ENCODE measurements at regions not wholly inside any gene's neighbourhood (a gene's known extent, or its start where the extent isn't known, plus 50 kb on each side); places are given as distances from the start of the nearest gene placed in this dataset.
A peak's percentile ranks its signal among the peaks of the same experiment; 100 is the strongest.

- TF ChIP-seq MAZ (IDR thresholded peaks at IDR 0.05; ENCODE audit: borderline replicate concordance, low read depth, low read length) (no peak), HEYL (CRISPR knock-in tag; IDR thresholded peaks at IDR 0.05) (no peak), CHD4 (IDR thresholded peaks at IDR 0.05; ENCODE audit: borderline replicate concordance) (no peak), ZFP36 (IDR thresholded peaks at IDR 0.05; ENCODE audit: borderline replicate concordance, partially characterized antibody) (no peak), EP300 (IDR thresholded peaks at IDR 0.05) (no peak), USF2 (IDR thresholded peaks at IDR 0.05) (no peak), PBX3 (IDR thresholded peaks at IDR 0.05) (no peak), ATOH8 (CRISPR knock-in tag; IDR thresholded peaks at IDR 0.05; ENCODE audit: low read depth) (no peak), HOXA7 (CRISPR knock-in tag; IDR thresholded peaks at IDR 0.05) (no peak), HDAC2 (IDR thresholded peaks at IDR 0.05) (no peak), CBX8 (IDR thresholded peaks at IDR 0.05) (no peak), BHLHE40 (IDR thresholded peaks at IDR 0.05; ENCODE audit: low read depth, low read length) (no peak), CEBPB (IDR thresholded peaks at IDR 0.05) (no peak), KDM5A (IDR thresholded peaks at IDR 0.05) (no peak), RARB (CRISPR knock-in tag; IDR thresholded peaks at IDR 0.05) (no peak), HOXB5 (CRISPR knock-in tag; IDR thresholded peaks at IDR 0.05) (no peak), POLR2AphosphoS2 (conservative IDR thresholded peaks at IDR 0.05; ENCODE audit: low read length) (no peak), MAFK (IDR thresholded peaks at IDR 0.05; ENCODE audit: partially characterized antibody) (no peak), KDM1A (IDR thresholded peaks at IDR 0.05; ENCODE audit: low read depth) (no peak)
- ChIA-PET CTCF (interaction anchor here (0.9 to 1.5 kb wide), 2 partner anchors 9 to 10 kb away, joined by 4 to 5 read pairs; no protein-coding TSS in a partner anchor), POLR2A (no interaction called here)
- H3K27ac ChIP-seq = no peak overlapping the region
- FAIRE-seq (no peak), DNase-seq (ENCODE audit: low read depth in 1 of 2, low spot score in 1 of 2) (no peak), ATAC-seq (no peak)
- H3K4me2 ChIP-seq = no peak overlapping the region
- 16% methylated on average over 2 of the region's 2 CpGs for WGBS (ENCODE audit: missing lambda C conversion rate)
- no peaks in the 10 kb centered on the region for H3K4me1 ChIP-seq
- H3K4me3 ChIP-seq = no peak overlapping the region
- no peaks in the 10 kb centered on the region for H3K9me3 ChIP-seq
Measured at GRCh38 chr12:77308056-77308455, 242.7 kb upstream of the E2F7 start.

GRCh38 chr12:77300811-77301210 lies 235.4 kb upstream of the E2F7 start:
- no peak for FAIRE-seq
- 3% methylated on average over 1 of the region's 1 CpG for WGBS (ENCODE audit: missing lambda C conversion rate)

GRCh38 chr12:77299910-77300669 lies 234.7 kb upstream of the E2F7 start:
- DNase-seq (ENCODE audit: low read depth in 1 of 2, low spot score in 1 of 2) (peak in 1 of 2 experiments; percentile 4), ATAC-seq (peak; percentile 54 to 70; a peak in 4 of 6 replicates), FAIRE-seq (no peak)
- Histone ChIP-seq H3K27ac (no peak overlapping the region), H3K4me2 (peak overlapping the region; percentile 36; the same call in 2 of the 3 replicates), H3K9me3 (no peaks in the 10 kb centered on the region), H3K4me3 (no peak overlapping the region), H3K4me1 (peaks cover 11% of the 10 kb centered on the region; the same call in 2 of the 3 replicates)
- WGBS (ENCODE audit: missing lambda C conversion rate) = 50% methylated on average over 4 of the region's 4 CpGs
- POLR2A ChIA-PET = no interaction called here
- TF ChIP-seq GATA3 (IDR thresholded peaks at IDR 0.05; ENCODE audit: borderline replicate concordance) (no peak), HOXB13 (CRISPR knock-in tag; IDR thresholded peaks at IDR 0.05; ENCODE audit: low read depth) (no peak), JUN (IDR thresholded peaks at IDR 0.05) (no peak), CBX8 (IDR thresholded peaks at IDR 0.05) (no peak), FOSL2 (IDR thresholded peaks at IDR 0.05) (peak; percentile 65), FOSL2 (CRISPR knock-in tag; IDR thresholded peaks at IDR 0.05) (peak; percentile 50; the same call in 1 of the 2 replicates), JUNB (IDR thresholded peaks at IDR 0.05) (peak; percentile 56; the same call in 1 of the 2 replicates), HDAC2 (IDR thresholded peaks at IDR 0.05) (no peak), MAFK (IDR thresholded peaks at IDR 0.05; ENCODE audit: partially characterized antibody) (peak; percentile 11), E2F6 (IDR thresholded peaks at IDR 0.05; ENCODE audit: borderline replicate concordance, low read depth) (no peak)
- CTCF ChIA-PET = interaction anchor here (1.2 kb wide), 1 partner anchor 15 kb away, joined by 4 read pairs; no protein-coding TSS in a partner anchor

More at GRCh38 chr12:77300811-77301210, 235.4 kb upstream of the E2F7 start:
- Histone ChIP-seq H3K27ac (no peak overlapping the region), H3K4me2 (peak overlapping the region; percentile 36; the same call in 2 of the 3 replicates), H3K9me3 (no peaks in the 10 kb centered on the region), H3K4me1 (peaks cover 11% of the 10 kb centered on the region; the same call in 2 of the 3 replicates), H3K4me3 (no peak overlapping the region)
- ChIA-PET CTCF (interaction anchor here (0.6 kb wide), 1 partner anchor 1849 kb away, joined by 3 read pairs; no protein-coding TSS in a partner anchor), POLR2A (no interaction called here)
- DNase-seq (ENCODE audit: low read depth in 1 of 2, low spot score in 1 of 2) = no peak
- TF ChIP-seq JUNB (IDR thresholded peaks at IDR 0.05) = no peak
- TF ChIP-seq EHMT2 (IDR thresholded peaks at IDR 0.05; ENCODE audit: low read depth) = no peak
- TF ChIP-seq POLR2AphosphoS2 (conservative IDR thresholded peaks at IDR 0.05; ENCODE audit: low read length) = no peak
- ATAC-seq = no peak

All from A549 (cell line).